ENCODE measurements at regions not wholly inside any gene's neighbourhood (a gene's known extent, or its start where the extent isn't known, plus 50 kb on each side); places are given as distances from the start of the nearest gene placed in this dataset.

GRCh38 chr5:148950471-148950863 lies 112.4 kb downstream of the SH3TC2 start:
- no peak overlapping the region for H2AFZ ChIP-seq (ENCODE audit: low read length)
- intact Hi-C loops (cut with micrococcal nuclease; ENCODE audit: unreplicated experiment) = no loop called here
- H3K9ac ChIP-seq (ENCODE audit: insufficient read depth, low read depth, low read length) = no peak overlapping the region
- ATAC-seq (no peak), FAIRE-seq (no peak), DNase-seq (ENCODE audit: low spot score) (no peak)
- no peaks in the 10 kb centered on the region for H3K9me3 ChIP-seq (ENCODE audit: low read length)
- 0 out of 5 replicates have a peak, but pooled peaks cover 0 to 5% of the 10 kb centered on the region in 2 experiments for H3K27me3 ChIP-seq (ENCODE audit: control insufficient read depth in 1 of 2, insufficient read depth in 2 of 2, low read length in 2 of 2)
- H3K79me2 ChIP-seq (ENCODE audit: insufficient read depth, low read length) = no peaks in the 10 kb centered on the region
- in situ Hi-C loops (cut with HindIII; ENCODE audit: extremely low pct_ligation_motif_present, low pct_unique_long_range_greater_than_20kb) = no loop called here
- TF ChIP-seq SKI (IDR thresholded peaks at IDR 0.05; ENCODE audit: partially characterized antibody) (no peak), ZNF839 (CRISPR knock-in tag; IDR thresholded peaks at IDR 0.05; ENCODE audit: borderline replicate concordance) (no peak), CREB1 (IDR thresholded peaks at IDR 0.05) (no peak), CREB1 (CRISPR knock-in tag; IDR thresholded peaks at IDR 0.05) (no peak), ZFP91 (CRISPR knock-in tag; IDR thresholded peaks at IDR 0.05; ENCODE audit: borderline replicate concordance) (no peak), KLF12 (CRISPR knock-in tag; IDR thresholded peaks at IDR 0.05; ENCODE audit: borderline replicate concordance) (no peak), MAFK (conservative IDR thresholded peaks at IDR 0.05 in 1 of 2, IDR thresholded peaks at IDR 0.05 in 1 of 2; ENCODE audit: low read length in 2 of 2) (no peak), TIGD3 (CRISPR knock-in tag; IDR thresholded peaks at IDR 0.05; ENCODE audit: borderline replicate concordance) (no peak), YY1 (IDR thresholded peaks at IDR 0.05; ENCODE audit: insufficient read depth, insufficient replicate concordance, low read depth, low read length) (no peak), ZNF570 (CRISPR knock-in tag; IDR thresholded peaks at IDR 0.05; ENCODE audit: borderline replicate concordance) (no peak), ZNF317 (CRISPR knock-in tag; IDR thresholded peaks at IDR 0.05) (no peak), BRD4 (CRISPR knock-in tag; IDR thresholded peaks at IDR 0.05) (no peak), ARID4A (CRISPR knock-in tag; IDR thresholded peaks at IDR 0.05; ENCODE audit: borderline replicate concordance) (no peak), SNRNP70 (IDR thresholded peaks at IDR 0.05; ENCODE audit: low read depth, low read length) (no peak), MLLT10 (CRISPR knock-in tag; IDR thresholded peaks at IDR 0.05) (no peak), ZSCAN12 (CRISPR knock-in tag; IDR thresholded peaks at IDR 0.05) (no peak), ZNF205 (CRISPR knock-in tag; IDR thresholded peaks at IDR 0.05) (no peak), ASH2L (IDR thresholded peaks at IDR 0.05; ENCODE audit: insufficient read length, low read depth, low read length) (no peak), ZNF17 (CRISPR knock-in tag; IDR thresholded peaks at IDR 0.05) (no peak)
- ChIA-PET POLR2A (no interaction called here), CTCF (ENCODE audit: low intra/inter-chr PET ratio, low total read pairs) (no interaction called here)
- H3K27ac ChIP-seq (ENCODE audit: extremely low read length, insufficient read depth, low read length) = no peak overlapping the region
- no TSS peak for BruUV-seq (replicated peaks)
- H3K4me1 ChIP-seq (ENCODE audit: insufficient read depth, low read length) = no peaks in the 10 kb centered on the region
- WGBS (ENCODE audit: low lambda C conversion rate) = 53% methylated on average over 2 of the region's 2 CpGs
- H3K36me3 ChIP-seq (replicated peaks in 1 of 2; ENCODE audit: control insufficient read depth in 1 of 2, insufficient read depth in 2 of 2, low read length in 2 of 2) = no peaks in the 10 kb centered on the region
- no peak overlapping the region for H3K4me3 ChIP-seq (replicated peaks in 1 of 3; ENCODE audit: insufficient read depth in 1 of 3, low read depth in 2 of 3, low read length in 3 of 3)
- H3K4me2 ChIP-seq (ENCODE audit: low read depth, low read length) = no peak overlapping the region
- H4K20me1 ChIP-seq (ENCODE audit: insufficient read depth, low read length) = no peaks in the 10 kb centered on the region

Measured in HepG2 (cell line).